ENCODE measurements at regions not wholly inside any gene's neighbourhood (a gene's known extent, or its start where the extent isn't known, plus 50 kb on each side); places are given as distances from the start of the nearest gene placed in this dataset.

GRCh38 chr6:101042966-101043365, 161.8 kb upstream of the ASCC3 start:
- Mint-ChIP-seq H3K27me3 (no peaks in the 10 kb centered on the region), H3K4me1 (no peaks in the 10 kb centered on the region), H3K9me3 (peaks cover 0 to 14% (median 3%) of the 10 kb centered on the region in 7 donors)

DNA sequence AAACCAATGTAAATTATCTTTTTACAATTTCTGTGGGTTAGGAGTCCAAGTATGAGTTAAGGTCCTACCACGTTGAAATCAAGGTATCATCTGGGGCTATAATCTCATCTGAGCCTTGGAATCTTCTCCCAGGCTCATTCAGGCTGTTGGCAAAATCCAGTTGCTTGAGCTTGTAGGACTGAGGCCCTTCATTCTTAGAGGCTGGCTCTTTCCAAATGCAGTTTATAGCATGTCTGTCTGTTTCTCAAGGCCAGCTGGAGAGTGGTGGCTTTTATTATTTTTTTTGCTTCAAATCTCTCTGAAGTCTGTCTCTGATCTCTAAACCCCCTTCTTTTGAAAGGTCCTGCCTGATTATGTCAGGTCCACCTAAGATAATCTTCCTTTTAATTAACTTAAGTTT, 177.2 kb upstream of the ASCC3 start:
- Mint-ChIP-seq H3K4me1 (no peaks in the 10 kb centered on the region), H3K27me3 (no peaks in the 10 kb centered on the region), H3K9me3 (peaks cover 0 to 12% (median 5%) of the 10 kb centered on the region in 7 donors), H3K27ac (no peak overlapping the region), H3K36me3 (peaks cover 0 to 6% of the 10 kb centered on the region in 2 donors), H3K4me3 (no peak overlapping the region)
- ATAC-seq (ENCODE audit: low read depth in 2 of 2) (no peak), DNase-seq (no peak)

More at GRCh38 chr6:101042966-101043365, 161.8 kb upstream of the ASCC3 start:
- Mint-ChIP-seq H3K27ac (no peak overlapping the region), H3K4me3 (no peak overlapping the region), H3K36me3 (no peaks in the 10 kb centered on the region)
- DNase-seq (no peak), ATAC-seq (ENCODE audit: low read depth in 2 of 2) (no peak)

GRCh38 chr6:101066481-101066880, 185.4 kb upstream of the ASCC3 start:
- ATAC-seq (ENCODE audit: low read depth in 2 of 2) (no peak), DNase-seq (no peak)
- Mint-ChIP-seq H3K27ac (no peak overlapping the region), H3K27me3 (no peaks in the 10 kb centered on the region), H3K4me3 (no peak overlapping the region), H3K4me1 (no peaks in the 10 kb centered on the region), H3K36me3 (peaks cover 0 to 7% of the 10 kb centered on the region in 2 donors), H3K9me3 (peaks cover 9 to 50% (median 29%) of the 10 kb centered on the region in 7 donors)

GRCh38 chr6:101069191-101069795, 188.2 kb upstream of the ASCC3 start:
- Mint-ChIP-seq H3K36me3 (peaks cover 0 to 7% of the 10 kb centered on the region in 2 donors), H3K27me3 (no peaks in the 10 kb centered on the region), H3K4me3 (no peak overlapping the region), H3K9me3 (peaks cover 5 to 50% (median 29%) of the 10 kb centered on the region in 7 donors), H3K4me1 (no peaks in the 10 kb centered on the region), H3K27ac (no peak overlapping the region)
- DNase-seq (no peak), ATAC-seq (ENCODE audit: low read depth in 2 of 2) (no peak)

GRCh38 chr6:101070044-101070608, 189.0 kb upstream of the ASCC3 start:
- DNase-seq (no peak), ATAC-seq (ENCODE audit: low read depth in 2 of 2) (no peak)
- no peaks in the 10 kb centered on the region for H3K4me1 Mint-ChIP-seq
- H3K27me3 Mint-ChIP-seq, result no peaks in the 10 kb centered on the region
- H3K36me3 Mint-ChIP-seq, result peaks cover 0 to under 1% of the 10 kb centered on the region in 2 donors
- H3K9me3 Mint-ChIP-seq, result peaks cover 0 to 42% (median 25%) of the 10 kb centered on the region in 7 donors
- H3K4me3 Mint-ChIP-seq, result no peak overlapping the region
- H3K27ac Mint-ChIP-seq, result no peak overlapping the region

DNA sequence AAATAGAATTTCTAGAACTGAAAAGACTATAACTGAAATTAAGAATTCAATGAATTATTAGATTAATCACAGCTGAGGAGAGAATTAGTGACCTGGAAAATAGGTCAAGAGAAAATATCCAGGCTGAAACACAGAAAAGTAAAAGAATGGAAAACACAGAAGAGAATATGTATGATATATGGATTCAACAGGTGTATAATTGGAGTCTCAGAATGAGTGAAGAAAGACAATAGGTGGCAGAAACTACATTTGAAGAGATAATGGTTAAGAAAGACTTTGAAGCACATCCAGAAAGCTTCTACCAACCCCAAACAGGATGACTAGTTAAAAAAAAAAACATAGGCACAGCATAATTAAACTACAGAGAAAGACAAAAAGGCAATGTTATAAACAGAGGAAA, 196.2 kb upstream of the ASCC3 start:
- Mint-ChIP-seq H3K4me1 (no peaks in the 10 kb centered on the region), H3K27ac (no peak overlapping the region), H3K27me3 (no peaks in the 10 kb centered on the region), H3K36me3 (peaks cover 0 to 8% of the 10 kb centered on the region in 2 donors), H3K4me3 (no peak overlapping the region), H3K9me3 (peaks cover 7 to 23% (median 13%) of the 10 kb centered on the region in 7 donors)
- DNase-seq (no peak), ATAC-seq (ENCODE audit: low read depth in 2 of 2) (no peak)

DNA sequence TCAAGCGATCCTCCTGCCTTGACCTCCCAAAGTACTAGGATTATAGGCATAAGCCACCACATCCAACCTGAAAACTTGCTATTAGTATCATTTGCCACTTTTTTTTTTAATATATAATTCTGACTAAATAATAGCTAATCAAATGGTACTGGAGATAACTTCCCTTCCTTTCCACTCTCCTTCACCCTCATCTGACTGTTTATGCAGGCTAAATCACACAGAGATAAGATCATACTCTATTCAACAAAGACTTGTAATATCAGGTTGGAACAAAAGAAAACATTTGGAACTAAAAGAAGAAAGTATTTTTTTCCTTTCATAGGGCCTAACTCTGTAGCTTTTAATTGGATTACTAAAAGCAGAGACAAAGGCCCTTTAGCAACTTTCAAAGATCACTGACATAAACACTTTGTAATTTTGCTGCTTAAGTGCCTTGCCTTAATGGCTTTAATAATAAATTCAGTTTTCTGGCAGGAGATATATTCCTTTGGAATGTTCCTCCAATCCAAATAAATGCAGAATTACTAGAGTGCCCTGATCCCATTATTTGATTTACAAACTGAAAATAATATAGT, 198.7 kb upstream of the ASCC3 start:
- Mint-ChIP-seq H3K4me3 (no peak overlapping the region), H3K27ac (no peak overlapping the region)

DNA sequence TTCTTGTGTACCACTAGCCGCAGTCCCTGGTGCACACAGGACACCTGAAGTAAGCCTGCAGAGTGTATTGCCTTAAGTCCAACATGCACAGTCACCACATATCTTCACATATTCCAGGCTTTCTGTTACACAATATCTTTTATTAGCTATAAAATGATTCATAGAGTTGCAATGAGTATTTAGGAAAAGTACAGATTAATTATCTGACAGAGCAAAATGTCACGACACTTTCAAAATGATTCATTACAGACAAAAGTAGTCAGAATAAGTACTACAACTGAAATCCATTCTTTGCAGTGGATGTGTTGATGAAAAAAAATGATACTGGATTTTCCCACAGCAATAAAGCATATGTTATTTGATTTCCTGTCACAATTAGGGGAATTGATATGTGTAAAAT, 199.5 kb upstream of the ASCC3 start:
- Mint-ChIP-seq H3K4me3 (no peak overlapping the region), H3K27me3 (no peaks in the 10 kb centered on the region), H3K9me3 (peaks cover 5 to 23% (median 11%) of the 10 kb centered on the region in 7 donors), H3K4me1 (no peaks in the 10 kb centered on the region), H3K27ac (no peak overlapping the region), H3K36me3 (peaks cover 0 to 8% of the 10 kb centered on the region in 2 donors)
- DNase-seq (no peak), ATAC-seq (ENCODE audit: low read depth in 2 of 2) (no peak)

More for the DNA sequence above, 198.7 kb upstream of the ASCC3 start:
- peaks cover 0 to 8% of the 10 kb centered on the region in 2 donors for H3K36me3 Mint-ChIP-seq
- no peaks in the 10 kb centered on the region for H3K27me3 Mint-ChIP-seq
- peaks cover 7 to 23% (median 12%) of the 10 kb centered on the region in 7 donors for H3K9me3 Mint-ChIP-seq
- no peaks in the 10 kb centered on the region for H3K4me1 Mint-ChIP-seq
- no peak for ATAC-seq (ENCODE audit: low read depth in 2 of 2)
- DNase-seq, result no peak

DNA sequence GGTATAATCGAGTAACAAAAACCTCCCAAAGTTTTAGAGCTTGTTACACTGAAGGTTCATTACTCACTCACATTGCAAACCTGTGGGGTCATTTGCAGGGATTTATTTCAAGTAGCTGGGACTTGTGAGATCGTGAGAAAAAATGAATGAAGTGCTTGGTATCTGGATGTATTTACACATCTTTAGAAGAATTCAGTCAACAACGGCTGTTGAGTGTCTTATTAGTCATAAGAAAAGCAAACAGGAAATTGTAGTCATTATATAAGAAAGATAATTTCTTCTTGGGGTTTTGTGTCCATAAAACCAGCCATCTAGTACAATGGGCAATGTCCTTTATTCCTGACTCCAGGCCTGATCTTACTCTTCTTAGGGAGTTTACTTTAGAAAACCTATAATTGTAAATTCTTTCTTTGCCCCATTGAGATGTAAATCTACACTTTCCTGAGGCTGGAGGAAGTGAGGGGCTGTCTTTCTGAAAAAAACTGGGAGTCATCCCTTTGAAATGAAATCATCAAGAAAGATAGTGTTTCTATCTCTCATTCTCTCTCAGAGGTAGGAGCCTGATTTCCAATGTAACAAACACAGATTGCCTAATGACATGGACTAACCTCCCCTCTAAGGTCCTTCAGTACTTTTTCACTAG, 202.5 kb upstream of the ASCC3 start:
- Mint-ChIP-seq H3K4me1 (no peaks in the 10 kb centered on the region), H3K36me3 (no peaks in the 10 kb centered on the region), H3K27ac (no peak overlapping the region), H3K4me3 (no peak overlapping the region), H3K9me3 (peaks cover 0 to 7% (median 0%) of the 10 kb centered on the region in 7 donors), H3K27me3 (peaks cover 0 to 6% (median 0%) of the 10 kb centered on the region in 3 donors)
- ATAC-seq (ENCODE audit: low read depth in 2 of 2), result no peak
- DNase-seq, result no peak

DNA sequence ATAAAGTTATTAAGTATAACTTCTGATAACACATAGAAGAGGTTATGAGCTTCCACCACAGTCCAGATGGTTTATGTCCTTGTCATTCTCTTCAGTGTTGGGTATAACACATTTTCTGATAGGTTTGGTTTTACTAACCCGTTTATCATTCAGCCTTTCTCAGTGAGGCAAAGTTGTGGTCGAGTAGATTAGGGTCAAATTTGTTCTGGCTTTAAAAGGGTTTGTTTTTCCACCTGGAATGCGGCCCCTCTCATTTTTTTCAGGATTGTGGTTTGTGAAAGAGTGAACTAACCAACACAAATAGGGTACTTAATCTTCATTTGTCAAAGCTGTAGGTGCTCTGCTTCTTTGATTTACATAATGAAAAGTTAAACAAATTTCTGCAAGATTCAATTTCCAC, 204.2 kb upstream of the ASCC3 start:
- Mint-ChIP-seq H3K4me3 (no peak overlapping the region), H3K27me3 (peaks cover 0 to 6% (median 0%) of the 10 kb centered on the region in 3 donors), H3K4me1 (no peaks in the 10 kb centered on the region), H3K27ac (no peak overlapping the region), H3K36me3 (peaks cover 0 to 5% of the 10 kb centered on the region in 2 donors), H3K9me3 (peaks cover 1 to 12% (median 5%) of the 10 kb centered on the region in 7 donors)
- ATAC-seq (ENCODE audit: low read depth in 2 of 2) (no peak), DNase-seq (no peak)

- H3K36me3 Mint-ChIP-seq, result peaks cover 0 to 16% of the 10 kb centered on the region in 2 donors
- peaks cover 0 to 6% (median 0%) of the 10 kb centered on the region in 3 donors for H3K27me3 Mint-ChIP-seq
- ATAC-seq (ENCODE audit: low read depth in 2 of 2), result no peak
- H3K4me3 Mint-ChIP-seq, result no peak overlapping the region
- H3K4me1 Mint-ChIP-seq, result no peaks in the 10 kb centered on the region
- H3K9me3 Mint-ChIP-seq, result peaks cover 8 to 23% (median 15%) of the 10 kb centered on the region in 7 donors
- no peak overlapping the region for H3K27ac Mint-ChIP-seq
- no peak for DNase-seq
Measured at GRCh38 chr6:101086473-101086872, 205.3 kb upstream of the ASCC3 start.

DNA sequence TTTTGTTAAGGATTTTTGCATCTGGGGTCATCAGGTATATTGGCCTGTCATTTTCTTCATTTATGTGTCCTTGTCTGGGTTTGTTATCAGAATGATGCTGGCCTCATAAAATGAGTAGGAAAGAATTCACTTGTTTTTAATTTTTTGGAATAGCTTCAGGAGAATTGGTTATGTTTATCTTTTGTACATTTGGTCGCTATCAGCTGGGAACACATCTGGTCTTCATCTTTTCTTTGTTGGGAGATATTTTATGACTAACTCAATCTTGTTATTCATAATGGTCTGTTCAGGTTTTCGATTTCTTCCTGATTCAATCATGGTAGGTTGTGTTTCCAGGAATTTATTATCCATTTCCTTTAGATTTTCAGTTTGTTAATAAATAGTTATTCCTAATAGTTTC, 207.5 kb upstream of the ASCC3 start:
- no peak overlapping the region for H3K27ac Mint-ChIP-seq
- no peak for ATAC-seq (ENCODE audit: low read depth in 2 of 2)
- peaks cover 0 to 17% of the 10 kb centered on the region in 2 donors for H3K36me3 Mint-ChIP-seq
- H3K4me1 Mint-ChIP-seq, result no peaks in the 10 kb centered on the region
- no peak for DNase-seq
- no peak overlapping the region for H3K4me3 Mint-ChIP-seq
- peaks cover 10 to 28% (median 17%) of the 10 kb centered on the region in 7 donors for H3K9me3 Mint-ChIP-seq
- peaks cover 0 to 6% (median 0%) of the 10 kb centered on the region in 3 donors for H3K27me3 Mint-ChIP-seq

DNA sequence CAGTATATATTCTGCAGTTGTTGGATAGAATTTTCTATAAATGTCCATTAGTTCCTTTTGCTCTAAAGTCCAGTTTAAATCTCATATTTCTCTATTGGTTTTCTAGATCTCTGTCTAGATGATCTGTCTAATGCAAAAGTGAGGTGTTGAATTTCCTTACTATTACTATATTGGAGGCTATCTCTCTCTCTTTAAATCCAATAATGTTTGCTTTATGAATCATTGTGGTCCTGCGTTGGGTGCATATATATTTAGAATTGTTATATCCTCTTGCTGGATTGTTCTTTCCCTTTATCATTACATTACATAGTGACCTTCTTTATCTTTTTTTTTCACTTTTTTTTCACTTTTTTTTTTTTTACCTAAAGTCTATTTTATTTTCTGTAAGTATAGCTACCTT, 208.5 kb upstream of the ASCC3 start:
- no peak overlapping the region for H3K27ac Mint-ChIP-seq
- H3K36me3 Mint-ChIP-seq, result peaks cover 0 to 17% of the 10 kb centered on the region in 2 donors
- peaks cover 0 to 6% (median 0%) of the 10 kb centered on the region in 3 donors for H3K27me3 Mint-ChIP-seq
- peaks cover 10 to 29% (median 17%) of the 10 kb centered on the region in 7 donors for H3K9me3 Mint-ChIP-seq
- H3K4me1 Mint-ChIP-seq, result no peaks in the 10 kb centered on the region
- no peak overlapping the region for H3K4me3 Mint-ChIP-seq
- DNase-seq (no peak), ATAC-seq (ENCODE audit: low read depth in 2 of 2) (no peak)
